Esophagus squamous epithelium (tissue), 4 donors: ENCODE measurements at regions not wholly inside any gene's neighbourhood (a gene's known extent, or its start where the extent isn't known, plus 50 kb on each side); places are given as distances from the start of the nearest gene placed in this dataset.

Experiments used
- POLR2A ChIP-seq, 4 donors: fragments of 450-650 bp; IDR thresholded peaks; one replicate each; pipeline ENCODE4 v1.6.1; 2017; ENCODE audit warnings: antibody characterized with exemption in 4 of 4, mild to moderate bottlenecking in 4 of 4, moderate library complexity in 3 of 4
- TF ChIP-seq, protein P1 (sequence below), 6 experiments: fragments of 450-650 bp in 4 of 6; fragments of 200-600 bp in 2 of 6; sonication (generic) in 2 of 6; IDR thresholded peaks; one replicate each; pipeline ENCODE4 v1.5.1; 2016 to 2019; ENCODE audit warnings: antibody characterized with exemption in 6 of 6, mild to moderate bottlenecking in 4 of 6, moderate library complexity in 4 of 6

DNA sequence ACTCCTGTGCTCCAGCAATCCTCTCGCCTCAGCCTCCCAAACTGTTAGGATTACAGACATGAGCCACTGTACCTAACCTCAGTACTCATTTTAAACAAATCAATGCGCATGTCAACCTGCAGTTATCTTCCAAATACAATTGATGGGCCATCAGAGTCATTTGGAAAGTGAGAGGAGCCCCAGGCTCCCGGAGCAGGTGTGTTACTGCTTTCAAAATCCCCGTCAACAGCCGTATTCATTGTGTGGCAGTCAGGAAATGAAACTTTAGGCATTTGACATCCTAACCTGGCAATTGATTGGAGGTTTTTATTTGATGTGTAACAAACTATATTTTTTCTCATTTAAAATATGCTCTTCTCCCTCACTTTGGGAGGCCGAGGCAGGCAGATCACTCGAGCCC lies 623.6 kb upstream of the TENM3 start:
- TF ChIP-seq, protein P1, sequence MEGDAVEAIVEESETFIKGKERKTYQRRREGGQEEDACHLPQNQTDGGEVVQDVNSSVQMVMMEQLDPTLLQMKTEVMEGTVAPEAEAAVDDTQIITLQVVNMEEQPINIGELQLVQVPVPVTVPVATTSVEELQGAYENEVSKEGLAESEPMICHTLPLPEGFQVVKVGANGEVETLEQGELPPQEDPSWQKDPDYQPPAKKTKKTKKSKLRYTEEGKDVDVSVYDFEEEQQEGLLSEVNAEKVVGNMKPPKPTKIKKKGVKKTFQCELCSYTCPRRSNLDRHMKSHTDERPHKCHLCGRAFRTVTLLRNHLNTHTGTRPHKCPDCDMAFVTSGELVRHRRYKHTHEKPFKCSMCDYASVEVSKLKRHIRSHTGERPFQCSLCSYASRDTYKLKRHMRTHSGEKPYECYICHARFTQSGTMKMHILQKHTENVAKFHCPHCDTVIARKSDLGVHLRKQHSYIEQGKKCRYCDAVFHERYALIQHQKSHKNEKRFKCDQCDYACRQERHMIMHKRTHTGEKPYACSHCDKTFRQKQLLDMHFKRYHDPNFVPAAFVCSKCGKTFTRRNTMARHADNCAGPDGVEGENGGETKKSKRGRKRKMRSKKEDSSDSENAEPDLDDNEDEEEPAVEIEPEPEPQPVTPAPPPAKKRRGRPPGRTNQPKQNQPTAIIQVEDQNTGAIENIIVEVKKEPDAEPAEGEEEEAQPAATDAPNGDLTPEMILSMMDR (IDR thresholded peaks at IDR 0.05): no peak
- no peak for TF ChIP-seq POLR2A (IDR thresholded peaks at IDR 0.05)
